Muscle layer of duodenum (tissue), 2 donors: ENCODE measurements at regions not wholly inside any gene's neighbourhood (a gene's known extent, or its start where the extent isn't known, plus 50 kb on each side); places are given as distances from the start of the nearest gene placed in this dataset.

ENCODE experiments used
- H3K27ac ChIP-seq: one replicate; pipeline ENCODE4 v1.7.0; 2013; ENCODE audit warnings: mild to moderate bottlenecking, low read length
- H3K27me3 ChIP-seq: one replicate; pipeline ENCODE4 v1.7.0; 2013; ENCODE audit warnings: low read depth, mild to moderate bottlenecking, control low read depth, low read length
- H3K36me3 ChIP-seq, 2 donors: one replicate each; pipeline ENCODE4 v1.7.0; 2013; ENCODE audit warnings: low read length in 2 of 2, control low read depth in 1 of 2, mild to moderate bottlenecking in 1 of 2; ENCODE audit not compliant: insufficient read depth in 2 of 2, control insufficient read depth in 1 of 2
- H3K4me1 ChIP-seq, 2 donors: one replicate each; pipeline ENCODE4 v1.7.0; 2013; ENCODE audit warnings: low read length in 2 of 2, mild to moderate bottlenecking in 2 of 2, control low read depth in 1 of 2, moderate library complexity in 1 of 2; ENCODE audit not compliant: insufficient read depth in 2 of 2, control insufficient read depth in 1 of 2
- H3K4me3 ChIP-seq, 2 donors: one replicate each; pipeline ENCODE4 v1.7.0; 2013; ENCODE audit warnings: low read length in 2 of 2, low read depth in 1 of 2, mild to moderate bottlenecking in 1 of 2
- H3K9me3 ChIP-seq, 2 donors: one replicate each; pipeline ENCODE4 v1.7.0; 2013; ENCODE audit warnings: low read length in 2 of 2, control low read depth in 1 of 2, mild to moderate bottlenecking in 1 of 2; ENCODE audit not compliant: control insufficient read depth in 1 of 2
- donor health status: healthy.

DNA sequence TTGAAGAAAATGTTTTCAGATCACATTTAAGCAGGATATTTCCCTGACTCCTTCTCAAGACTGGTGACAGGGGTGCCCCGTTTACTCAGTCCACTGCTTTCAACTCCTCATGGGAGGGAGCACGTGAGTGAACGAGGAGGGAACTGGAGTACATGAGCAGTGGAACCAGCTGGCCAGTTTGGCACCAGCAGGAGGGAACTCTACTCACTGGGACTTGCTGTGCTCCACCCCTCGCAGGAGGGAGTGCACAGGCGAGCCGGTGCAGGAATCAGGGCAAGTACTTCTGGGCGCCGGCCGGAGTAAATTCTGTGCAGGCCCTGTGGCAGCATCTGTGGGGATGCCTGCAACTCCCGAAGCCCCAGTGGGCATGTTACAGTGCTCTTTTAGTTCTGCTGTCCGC is 1941.1 kb upstream of the C9orf72 start:
- no peaks in the 10 kb centered on the region for H3K9me3 ChIP-seq
- H3K36me3 ChIP-seq = no peaks in the 10 kb centered on the region
- no peaks in the 10 kb centered on the region for H3K4me1 ChIP-seq
- no peak overlapping the region for H3K4me3 ChIP-seq
- H3K27me3 ChIP-seq = no peaks in the 10 kb centered on the region
- H3K27ac ChIP-seq = no peak overlapping the region

DNA sequence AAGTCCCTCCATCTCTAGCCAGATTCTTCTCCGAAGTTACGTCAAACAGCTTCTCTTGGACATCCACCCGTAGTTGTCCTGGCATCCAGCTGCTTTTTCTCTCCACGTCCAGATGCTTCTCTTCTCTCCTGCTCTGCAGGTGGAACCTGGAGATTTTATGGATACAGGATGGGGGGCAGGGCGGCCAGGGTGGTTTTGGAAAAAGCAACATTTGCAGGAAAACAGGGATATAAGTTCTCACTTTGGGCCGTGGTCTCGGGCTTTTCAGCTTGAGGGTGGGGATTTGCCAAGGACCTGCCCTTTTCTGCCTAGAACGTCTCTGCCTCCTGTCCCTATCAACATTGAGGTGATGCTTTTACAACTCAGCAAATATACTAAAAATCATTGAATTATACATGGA is 1941.6 kb upstream of the C9orf72 start:
- no peak overlapping the region for H3K27ac ChIP-seq
- no peaks in the 10 kb centered on the region for H3K36me3 ChIP-seq
- H3K27me3 ChIP-seq = no peaks in the 10 kb centered on the region
- no peaks in the 10 kb centered on the region for H3K9me3 ChIP-seq
- no peaks in the 10 kb centered on the region for H3K4me1 ChIP-seq
- H3K4me3 ChIP-seq = no peak overlapping the region

DNA sequence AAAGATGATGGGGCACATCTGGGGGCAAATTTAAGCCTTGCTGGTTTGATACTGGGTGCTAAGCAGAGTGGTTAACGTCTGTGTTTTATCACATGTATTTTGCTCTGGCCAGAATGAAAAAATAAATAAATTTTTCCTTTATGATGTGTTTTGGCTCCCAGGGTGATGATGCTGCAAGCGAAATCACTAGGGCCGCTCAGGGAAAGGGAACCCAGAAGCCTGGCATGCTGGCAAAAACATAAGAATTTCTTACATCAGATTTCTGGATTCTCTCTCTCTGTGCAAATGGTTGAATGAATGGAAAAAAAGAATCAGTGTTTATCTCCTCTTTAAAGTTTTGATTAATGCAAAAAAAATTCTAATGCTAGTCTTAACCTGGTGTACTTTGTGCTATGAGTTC is 1975.2 kb upstream of the C9orf72 start:
- no peak overlapping the region for H3K4me3 ChIP-seq
- no peaks in the 10 kb centered on the region for H3K4me1 ChIP-seq
- no peaks in the 10 kb centered on the region for H3K9me3 ChIP-seq
- H3K27me3 ChIP-seq = no peaks in the 10 kb centered on the region
- no peak overlapping the region for H3K27ac ChIP-seq
- H3K36me3 ChIP-seq = no peaks in the 10 kb centered on the region

DNA sequence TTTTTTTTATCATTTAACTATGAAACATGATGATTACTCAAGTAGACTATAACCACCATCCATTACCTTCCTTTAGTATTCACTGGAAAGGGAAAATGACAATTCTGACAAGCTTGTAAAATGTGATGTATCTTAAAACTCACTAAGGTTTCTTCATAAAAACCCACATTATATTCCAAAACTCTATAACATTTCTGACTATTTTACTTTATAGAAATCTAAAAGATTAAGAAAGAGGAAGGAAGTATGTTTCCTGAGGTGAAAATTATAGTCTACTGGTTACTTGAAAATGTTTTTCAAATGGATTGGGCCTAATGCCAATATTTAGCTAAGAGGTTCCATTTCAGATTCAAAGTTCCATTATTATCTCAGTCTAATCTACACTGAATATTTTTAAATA is 1982.2 kb upstream of the C9orf72 start:
- Histone ChIP-seq H3K27me3 (no peaks in the 10 kb centered on the region), H3K36me3 (no peaks in the 10 kb centered on the region), H3K9me3 (no peaks in the 10 kb centered on the region), H3K4me1 (no peaks in the 10 kb centered on the region), H3K4me3 (no peak overlapping the region), H3K27ac (no peak overlapping the region)

DNA sequence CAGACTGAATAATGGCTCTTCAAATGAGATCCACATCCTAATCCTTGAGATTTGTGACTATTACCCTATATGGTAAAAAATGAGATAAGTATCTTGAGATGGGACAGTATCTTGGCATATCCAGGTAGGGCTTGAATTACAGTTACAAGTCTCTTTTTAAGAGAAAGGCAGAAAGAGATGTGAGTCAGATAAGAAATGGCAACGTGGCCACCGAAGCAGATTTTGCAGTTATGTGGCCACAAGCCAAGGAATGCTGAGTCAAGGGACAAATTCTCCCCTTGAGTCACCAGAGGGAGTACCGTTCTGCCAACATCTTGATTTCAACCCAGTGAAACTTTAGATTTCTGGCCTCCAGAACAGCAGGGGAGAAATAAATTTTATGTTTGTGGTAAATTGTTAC is 1983.0 kb upstream of the C9orf72 start:
- no peaks in the 10 kb centered on the region for H3K27me3 ChIP-seq
- H3K4me3 ChIP-seq = no peak overlapping the region
- no peak overlapping the region for H3K27ac ChIP-seq
- H3K9me3 ChIP-seq = no peaks in the 10 kb centered on the region
- no peaks in the 10 kb centered on the region for H3K36me3 ChIP-seq
- no peaks in the 10 kb centered on the region for H3K4me1 ChIP-seq

DNA sequence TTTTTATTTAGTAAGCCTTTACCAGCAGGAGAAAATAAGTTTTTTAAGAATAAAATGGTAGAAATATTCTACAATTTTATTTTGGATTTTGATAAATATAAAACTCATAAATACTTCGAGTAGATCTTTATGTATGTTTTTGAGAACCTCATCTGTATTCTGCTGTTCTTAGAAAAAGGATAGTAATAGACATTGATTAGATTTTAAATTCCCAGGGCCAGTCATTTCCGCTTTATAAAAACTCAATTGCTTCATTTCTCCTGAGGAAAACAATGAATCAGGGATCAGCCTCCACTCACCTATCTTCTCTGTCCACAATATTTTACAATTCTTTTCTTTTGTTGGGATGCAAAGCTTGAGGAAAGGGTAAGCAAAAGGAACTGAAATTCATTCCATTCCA is 1983.5 kb upstream of the C9orf72 start:
- H3K9me3 ChIP-seq = no peaks in the 10 kb centered on the region
- H3K27ac ChIP-seq = no peak overlapping the region
- H3K27me3 ChIP-seq = no peaks in the 10 kb centered on the region
- H3K4me3 ChIP-seq = no peak overlapping the region
- H3K36me3 ChIP-seq = no peaks in the 10 kb centered on the region
- H3K4me1 ChIP-seq = no peaks in the 10 kb centered on the region

DNA sequence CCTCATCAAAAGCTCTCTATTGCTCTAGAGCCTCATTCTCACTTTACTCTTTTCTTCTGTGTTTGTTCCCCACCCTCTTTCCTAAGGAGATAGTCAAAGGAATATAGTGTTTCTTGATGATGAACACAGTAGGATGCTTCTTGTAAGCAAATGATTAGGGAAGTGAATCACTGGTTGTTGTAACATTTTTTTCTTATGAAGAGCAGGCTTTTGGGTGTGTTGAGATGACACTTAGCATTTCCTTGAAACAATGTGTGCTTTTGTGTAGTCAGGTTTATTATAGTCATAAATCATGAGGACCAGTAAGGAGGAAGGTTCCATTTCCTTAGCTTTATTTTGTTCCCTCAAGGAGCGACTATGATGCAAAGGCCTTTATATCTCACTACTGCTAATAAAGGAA is 1991.3 kb upstream of the C9orf72 start:
- H3K4me1 ChIP-seq = no peaks in the 10 kb centered on the region
- H3K27ac ChIP-seq = no peak overlapping the region
- no peaks in the 10 kb centered on the region for H3K9me3 ChIP-seq
- no peaks in the 10 kb centered on the region for H3K27me3 ChIP-seq
- no peaks in the 10 kb centered on the region for H3K36me3 ChIP-seq
- no peak overlapping the region for H3K4me3 ChIP-seq

DNA sequence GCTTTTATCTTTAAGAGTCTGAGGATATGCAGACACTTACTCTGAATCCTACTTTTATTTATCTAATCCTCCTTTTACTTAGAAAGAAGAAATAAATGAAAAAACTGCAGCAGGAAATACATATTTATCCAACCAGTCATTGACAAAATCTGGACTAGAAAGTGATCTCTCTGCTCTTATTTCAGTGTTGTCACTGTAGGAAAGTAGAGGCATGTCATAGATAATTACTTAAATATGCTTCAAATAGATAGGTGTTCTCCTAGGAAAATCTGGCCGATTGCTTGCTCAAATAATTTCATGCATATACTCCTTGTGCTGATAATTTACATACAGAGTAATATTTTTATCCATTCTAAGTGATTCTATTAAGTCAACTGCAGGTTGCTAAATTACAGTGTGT is 2001.9 kb upstream of the C9orf72 start:
- Histone ChIP-seq H3K9me3 (no peaks in the 10 kb centered on the region), H3K36me3 (no peaks in the 10 kb centered on the region), H3K27ac (no peak overlapping the region), H3K4me1 (no peaks in the 10 kb centered on the region), H3K4me3 (no peak overlapping the region), H3K27me3 (no peaks in the 10 kb centered on the region)

DNA sequence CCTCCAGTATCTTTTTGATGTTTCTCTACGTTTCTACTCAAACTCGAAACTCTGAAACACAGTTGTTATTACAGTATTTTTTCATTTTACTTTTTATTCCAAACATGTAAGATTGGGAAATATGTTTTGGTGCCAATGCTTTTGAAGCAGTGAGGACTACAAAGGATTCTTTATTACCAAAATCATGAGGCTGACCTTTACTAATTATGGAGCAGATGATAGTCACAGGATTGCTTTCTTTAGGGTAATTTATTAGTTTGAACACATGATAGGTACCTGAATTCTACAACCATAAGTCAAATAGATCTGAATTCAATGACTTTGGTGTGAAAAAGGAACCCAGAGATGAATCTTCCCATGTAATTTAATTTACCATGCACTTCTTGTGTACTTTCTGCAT is 2015.1 kb upstream of the C9orf72 start:
- Histone ChIP-seq H3K27ac (no peak overlapping the region), H3K4me3 (no peak overlapping the region), H3K4me1 (no peaks in the 10 kb centered on the region), H3K27me3 (no peaks in the 10 kb centered on the region), H3K36me3 (no peaks in the 10 kb centered on the region), H3K9me3 (no peaks in the 10 kb centered on the region)

DNA sequence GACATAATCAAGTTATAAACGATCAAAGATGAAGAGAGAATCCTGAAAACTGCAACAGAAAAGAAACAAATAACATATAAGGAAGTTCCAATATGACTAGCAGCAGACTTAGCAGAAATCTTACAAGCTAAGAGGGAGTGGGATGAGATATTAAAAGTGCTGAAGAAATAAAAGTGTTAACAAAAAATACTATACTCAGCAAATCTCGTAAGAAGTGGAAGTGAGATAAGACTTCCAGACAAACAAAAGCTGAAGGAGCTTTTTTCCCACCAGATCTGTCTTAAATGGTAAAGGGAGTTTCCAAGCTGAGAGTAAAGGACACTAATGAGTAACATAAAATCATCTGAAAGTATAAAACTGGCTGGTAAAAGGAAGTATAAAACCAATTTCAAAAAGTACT is 2036.0 kb upstream of the C9orf72 start:
- Histone ChIP-seq H3K4me3 (no peak overlapping the region), H3K4me1 (no peaks in the 10 kb centered on the region), H3K27me3 (no peaks in the 10 kb centered on the region), H3K9me3 (no peaks in the 10 kb centered on the region), H3K36me3 (no peaks in the 10 kb centered on the region), H3K27ac (no peak overlapping the region)

DNA sequence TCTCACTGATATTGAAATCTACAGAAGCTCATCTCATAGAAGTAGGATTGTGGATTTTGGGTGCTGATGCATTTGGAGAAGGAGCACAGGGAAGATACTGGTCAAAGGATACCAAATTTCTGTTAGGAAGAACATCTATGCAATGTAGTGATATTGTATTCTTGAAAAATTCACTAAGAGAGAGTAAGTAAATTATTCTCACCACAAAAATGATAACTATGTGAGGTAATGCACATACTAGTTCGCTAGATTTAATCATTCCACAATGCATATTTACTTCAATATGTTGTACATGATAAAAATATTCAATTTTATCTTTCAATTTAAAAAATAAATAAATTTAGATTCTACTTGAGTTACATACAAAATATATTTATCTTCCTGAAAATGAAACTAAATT is 2040.5 kb upstream of the C9orf72 start:
- no peaks in the 10 kb centered on the region for H3K4me1 ChIP-seq
- no peak overlapping the region for H3K4me3 ChIP-seq
- H3K36me3 ChIP-seq = no peaks in the 10 kb centered on the region
- no peaks in the 10 kb centered on the region for H3K9me3 ChIP-seq
- H3K27ac ChIP-seq = no peak overlapping the region
- H3K27me3 ChIP-seq = no peaks in the 10 kb centered on the region

DNA sequence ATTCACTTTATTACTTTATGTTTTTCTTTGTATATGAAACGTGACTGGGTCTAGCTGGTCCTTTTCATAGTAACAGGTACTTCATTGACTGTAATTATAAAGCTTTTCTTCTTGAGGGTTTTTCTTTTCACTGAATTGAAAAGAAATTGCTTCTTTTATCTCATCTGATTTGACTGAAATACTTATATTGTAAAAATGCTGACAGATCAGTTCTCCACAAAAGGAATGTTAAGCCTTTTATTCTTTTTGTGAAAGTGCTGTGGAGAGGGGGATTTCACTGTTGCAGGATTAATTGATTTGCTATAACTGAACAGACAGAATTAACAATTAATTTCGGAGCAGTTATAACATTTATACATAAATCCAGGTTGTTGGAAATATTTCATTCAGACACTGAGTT is 2043.6 kb upstream of the C9orf72 start:
- H3K36me3 ChIP-seq = no peaks in the 10 kb centered on the region
- H3K9me3 ChIP-seq = no peaks in the 10 kb centered on the region
- no peaks in the 10 kb centered on the region for H3K4me1 ChIP-seq
- no peaks in the 10 kb centered on the region for H3K27me3 ChIP-seq
- no peak overlapping the region for H3K27ac ChIP-seq
- no peak overlapping the region for H3K4me3 ChIP-seq
